Epithelial cell of proximal tubule (primary cell): ENCODE measurements at regions not wholly inside any gene's neighbourhood (a gene's known extent, or its start where the extent isn't known, plus 50 kb on each side); places are given as distances from the start of the nearest gene placed in this dataset.
"Not testable (repeated sequence)": the region's sequence is repeated elsewhere in the genome, so short reads cannot be mapped to it uniquely, and the experiment has no call there.

Source experiments
- DNase-seq: peaks from one replicate; pipeline ENCODE4 v3.0.0-alpha.2; 2011; ENCODE audit warnings: low read depth
- H3K4me3 ChIP-seq: 2 replicates; pipeline ENCODE4 v1.5.1; 2011; ENCODE audit warnings: low read depth, mild to moderate bottlenecking, low read length
- CTCF ChIP-seq: conservative IDR thresholded peaks from 2 replicates; pipeline ENCODE4 v1.5.1; 2012; ENCODE audit warnings: low read depth, mild to moderate bottlenecking, low read length

DNA sequence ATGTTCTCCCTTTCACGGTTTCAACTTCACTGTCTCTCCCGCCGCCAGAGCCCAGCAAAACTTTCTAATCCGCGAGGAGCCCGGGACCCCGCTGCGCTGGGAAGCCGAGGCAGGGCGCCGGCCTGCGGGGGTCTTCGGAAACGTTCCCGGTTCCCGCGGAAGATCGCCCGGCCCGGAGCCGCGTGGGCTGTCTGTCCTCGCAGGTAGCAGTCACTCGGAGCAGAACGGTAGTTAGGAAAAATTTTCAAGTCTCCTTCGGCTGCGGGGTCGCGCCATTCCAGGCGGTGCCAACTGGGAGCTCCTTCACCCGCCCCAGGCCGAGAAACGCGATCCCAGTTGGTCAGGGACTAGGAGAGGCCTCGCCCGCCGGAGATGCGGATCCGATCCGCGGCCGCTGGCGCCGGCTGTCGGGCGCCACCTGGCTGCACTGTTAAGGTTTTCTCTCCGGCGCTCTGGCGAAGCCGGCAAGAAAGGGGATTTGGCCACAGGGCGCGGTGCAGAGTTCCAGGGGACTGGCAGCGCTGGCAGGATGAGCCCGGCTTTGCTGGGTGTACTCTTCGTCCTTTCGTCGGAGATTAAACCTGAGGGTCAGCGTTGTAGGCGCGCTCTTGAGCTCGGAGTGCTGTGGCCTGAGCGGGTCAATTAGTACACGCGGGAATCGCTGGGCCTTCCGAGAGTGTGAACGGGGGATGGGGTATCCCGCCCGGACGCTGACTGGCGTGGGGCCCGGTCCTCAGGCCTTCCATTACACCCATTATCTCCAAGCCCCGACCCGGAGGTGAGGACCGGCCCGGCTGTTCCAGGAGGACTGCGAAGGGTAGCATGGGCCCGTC is 135.4 kb downstream of the KCNJ12 start:
- no peak for DNase-seq
- peak overlapping the region; percentile 62 for H3K4me3 ChIP-seq
- peak; percentile 72 for TF ChIP-seq CTCF

DNA sequence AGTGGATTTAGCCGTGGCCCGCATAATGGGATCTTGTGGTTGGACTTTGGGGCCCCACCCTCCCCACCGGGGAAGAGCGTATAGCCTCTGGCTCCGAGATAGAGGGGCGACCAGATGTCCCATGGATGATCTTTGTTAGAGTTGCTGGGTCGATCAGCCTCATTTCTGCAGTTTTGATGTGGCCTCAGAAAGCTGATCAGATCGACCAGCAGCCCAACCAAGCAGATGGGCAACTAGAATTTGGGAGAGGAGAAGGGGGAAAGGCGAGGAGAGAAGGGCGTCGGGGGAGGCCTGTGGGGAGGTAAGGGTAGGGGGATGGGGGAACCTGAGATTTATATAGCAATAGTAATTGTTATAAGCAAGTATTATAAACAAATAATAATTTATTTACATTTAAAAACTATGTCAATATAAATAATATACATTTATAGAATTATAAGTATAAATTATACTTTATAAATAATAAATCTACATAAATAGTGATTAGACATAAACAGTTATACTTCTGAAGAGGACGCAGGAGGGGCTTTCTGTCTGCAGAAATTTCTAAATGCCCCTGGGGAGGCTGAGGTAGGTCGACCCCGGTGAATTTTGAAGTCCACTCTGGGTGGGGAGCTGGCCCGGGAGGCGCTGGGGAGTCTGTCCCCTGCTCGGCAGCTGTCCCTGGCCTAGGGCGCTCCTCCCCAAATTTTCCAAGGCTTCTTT is 136.3 kb downstream of the KCNJ12 start:
- TF ChIP-seq CTCF = no peak
- no peak for DNase-seq
- H3K4me3 ChIP-seq = peak overlapping the region; percentile 32

- peak; percentile 80 for TF ChIP-seq CTCF
- H3K4me3 ChIP-seq = peak overlapping the region; percentile 32
- no peak for DNase-seq
Measured at GRCh38 chr17:21513012-21513570, 136.9 kb downstream of the KCNJ12 start.

DNA sequence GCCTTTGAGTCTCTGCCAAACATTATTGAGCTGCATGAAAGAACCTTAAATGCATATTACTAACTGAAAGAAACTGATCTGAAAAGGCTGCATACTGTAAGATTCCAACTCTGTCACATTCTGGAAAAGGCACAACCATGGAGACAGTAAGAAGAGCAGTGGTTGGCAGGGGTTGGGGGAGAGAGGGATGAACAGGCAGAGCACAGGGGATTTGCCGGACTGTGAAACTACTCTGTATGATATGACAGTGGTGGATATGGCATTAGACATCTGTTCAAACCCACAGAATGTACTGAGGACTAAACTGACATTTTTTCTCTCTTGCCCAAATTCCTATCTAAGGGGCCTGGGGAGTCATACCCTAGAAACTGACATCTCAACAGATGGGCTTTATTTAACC is 138.4 kb downstream of the KCNJ12 start:
- DNase-seq, H3K4me3 ChIP-seq: not testable (repeated sequence)

- no peak for TF ChIP-seq CTCF
- H3K4me3 ChIP-seq = no peak overlapping the region
- DNase-seq = no peak
Measured at GRCh38 chr17:21517538-21518293, 141.6 kb downstream of the KCNJ12 start.

- no peak for TF ChIP-seq CTCF
- DNase-seq = no peak
- no peak overlapping the region for H3K4me3 ChIP-seq
Measured at GRCh38 chr17:21522755-21523336, 146.7 kb downstream of the KCNJ12 start.
